GM23338 (cell line): ENCODE measurements at regions not wholly inside any gene's neighbourhood (a gene's known extent, or its start where the extent isn't known, plus 50 kb on each side); places are given as distances from the start of the nearest gene placed in this dataset.

ENCODE experiments used
- ATAC-seq: fragments of 200-7000 bp; cut with Tn5 transposase; 3 replicates; pipeline ENCODE4 v1.9.1; 2020
- DNase-seq: peaks from one replicate; pipeline ENCODE4 v3.0.0-alpha.2; 2015; ENCODE audit warnings: low spot score
- H2AFZ ChIP-seq: fragments of 200-600 bp; sonication (generic); 2 replicates; pipeline ENCODE4 v1.8.0; 2016; ENCODE audit warnings: antibody characterized with exemption, mild to moderate bottlenecking, moderate library complexity
- H3F3A ChIP-seq: fragments of 200-600 bp; sonication (generic); replicated peaks from 2 replicates; pipeline ENCODE4 v1.8.0; 2017; ENCODE audit warnings: antibody characterized with exemption, mixed run types, low read depth
- H3K27ac ChIP-seq: fragments of 200-600 bp; sonication (generic); 2 replicates; pipeline ENCODE4 v1.6.1; 2016; ENCODE audit warnings: low read depth
- H3K27me3 ChIP-seq: fragments of 200-600 bp; sonication (generic); 2 replicates; pipeline ENCODE4 v1.8.0; 2016; ENCODE audit warnings: mild to moderate bottlenecking, mixed run types, moderate library complexity; ENCODE audit not compliant: insufficient read depth
- H3K36me3 ChIP-seq: fragments of 200-600 bp; sonication (generic); 2 replicates; pipeline ENCODE4 v1.8.0; 2016; ENCODE audit warnings: mild to moderate bottlenecking; ENCODE audit not compliant: insufficient read depth
- H3K4me1 ChIP-seq: fragments of 200-600 bp; sonication (generic); 2 replicates; pipeline ENCODE4 v1.8.0; 2016; ENCODE audit warnings: mild to moderate bottlenecking, moderate library complexity; ENCODE audit not compliant: insufficient read depth
- H3K4me2 ChIP-seq: fragments of 200-600 bp; sonication (generic); 2 replicates; pipeline ENCODE4 v1.7.1; 2017; ENCODE audit warnings: mixed run types
- H3K4me3 ChIP-seq: fragments of 200-600 bp; sonication (generic); 2 replicates; pipeline ENCODE4 v1.6.1; 2016; ENCODE audit warnings: mixed run types
- H3K79me2 ChIP-seq: fragments of 200-600 bp; sonication (generic); replicated peaks from 2 replicates; pipeline ENCODE4 v1.8.0; 2017; ENCODE audit warnings: mild to moderate bottlenecking; ENCODE audit not compliant: insufficient read depth
- H3K9me2 ChIP-seq: fragments of 200-600 bp; sonication (generic); 2 replicates; pipeline ENCODE4 v1.8.0; 2017; ENCODE audit not compliant: insufficient read depth
- H4K20me1 ChIP-seq: fragments of 200-600 bp; sonication (generic); replicated peaks from 2 replicates; pipeline ENCODE4 v1.8.0; 2017; ENCODE audit warnings: mild to moderate bottlenecking; ENCODE audit not compliant: insufficient read depth
- H3K27ac Mint-ChIP-seq: 2 replicates; pipeline ENCODE4 v1.8.0; 2020; ENCODE audit warnings: inconsistent platforms, mild to moderate bottlenecking, moderate library complexity, mixed read lengths
- H3K27me3 Mint-ChIP-seq: 3 replicates; pipeline ENCODE4 v1.8.0; 2022; ENCODE audit warnings: low read depth, mild to moderate bottlenecking, moderate library complexity, mixed read lengths, inconsistent platforms; ENCODE audit not compliant: insufficient read depth, poor library complexity
- H3K36me3 Mint-ChIP-seq: 3 replicates; pipeline ENCODE4 v1.8.0; 2021; ENCODE audit warnings: low read depth, mild to moderate bottlenecking, inconsistent platforms, moderate library complexity, mixed read lengths
- H3K4me1 Mint-ChIP-seq: 3 replicates; pipeline ENCODE4 v1.8.0; 2020; ENCODE audit warnings: mild to moderate bottlenecking, inconsistent platforms, mixed read lengths
- H3K4me3 Mint-ChIP-seq: 3 replicates; pipeline ENCODE4 v1.8.0; 2021; ENCODE audit warnings: moderate library complexity, mild to moderate bottlenecking, inconsistent platforms, mixed read lengths
- H3K9me3 Mint-ChIP-seq: 3 replicates; pipeline ENCODE4 v1.8.0; 2020; ENCODE audit warnings: moderate library complexity, mild to moderate bottlenecking, inconsistent platforms, mixed read lengths
- CREB1 ChIP-seq: fragments of 250-450 bp; sonication (Bioruptor Pico); IDR thresholded peaks from 2 replicates; pipeline ENCODE4 v1.5.0; 2020; ENCODE audit warnings: low read depth, mild to moderate bottlenecking, moderate library complexity
- EZH2 ChIP-seq: fragments of 200-600 bp; sonication (generic); IDR thresholded peaks from one replicate; pipeline ENCODE4 v1.8.0; 2017; ENCODE audit warnings: antibody characterized with exemption, mild to moderate bottlenecking, low read depth; ENCODE audit not compliant: unreplicated experiment
- EZH2phosphoT487 ChIP-seq: fragments of 200-600 bp; sonication (generic); IDR thresholded peaks from one replicate; pipeline ENCODE4 v1.8.1; 2018; ENCODE audit warnings: antibody characterized with exemption; ENCODE audit not compliant: unreplicated experiment
- JUNB ChIP-seq: IDR thresholded peaks from one replicate; pipeline ENCODE4 v1.6.1; 2016; ENCODE audit warnings: antibody characterized with exemption; ENCODE audit not compliant: unreplicated experiment
- NANOG ChIP-seq: IDR thresholded peaks from 2 replicates; pipeline ENCODE4 v1.6.1; 2016; ENCODE audit warnings: antibody characterized with exemption, borderline replicate concordance
- POLR2AphosphoS5 ChIP-seq: IDR thresholded peaks from 2 replicates; pipeline ENCODE4 v1.6.1; 2016; ENCODE audit warnings: antibody characterized with exemption, low read depth
- STAT1 ChIP-seq: IDR thresholded peaks from one replicate; pipeline ENCODE4 v1.6.1; 2016; ENCODE audit warnings: antibody characterized with exemption; ENCODE audit not compliant: unreplicated experiment
- ZNF114 ChIP-seq: fragments of 250-450 bp; sonication (Bioruptor Pico); IDR thresholded peaks from 2 replicates; pipeline ENCODE4 v1.5.0; 2020; ENCODE audit warnings: mild to moderate bottlenecking, moderate library complexity
- ZNF331 ChIP-seq: fragments of 250-450 bp; sonication (Bioruptor Pico); IDR thresholded peaks from 2 replicates; pipeline ENCODE4 v1.5.0; 2020; ENCODE audit warnings: low read depth, mild to moderate bottlenecking, moderate library complexity
- TF ChIP-seq, protein P1 (sequence below): fragments of 250-450 bp; sonication (Bioruptor Pico); IDR thresholded peaks from 2 replicates; pipeline ENCODE4 v1.5.0; 2020; ENCODE audit warnings: mild to moderate bottlenecking, moderate library complexity
- TF ChIP-seq, protein P2 (sequence below): IDR thresholded peaks from 2 replicates; pipeline ENCODE4 v1.6.1; 2016; ENCODE audit warnings: antibody characterized with exemption
- TF ChIP-seq, protein P3 (sequence below): IDR thresholded peaks from one replicate; pipeline ENCODE4 v1.6.1; 2018; ENCODE audit warnings: antibody characterized with exemption; ENCODE audit not compliant: unreplicated experiment
- TF ChIP-seq, protein P4 (sequence below), 2 experiments: fragments of 200-600 bp in 1 of 2; sonication (generic) in 1 of 2; conservative IDR thresholded peaks; 2 replicates each; pipeline versions ENCODE4 v1.5.1 to v1.6.1; 2016 to 2017; ENCODE audit warnings: antibody characterized with exemption in 2 of 2, low read depth in 2 of 2, mild to moderate bottlenecking in 2 of 2, moderate library complexity in 1 of 2

DNA sequence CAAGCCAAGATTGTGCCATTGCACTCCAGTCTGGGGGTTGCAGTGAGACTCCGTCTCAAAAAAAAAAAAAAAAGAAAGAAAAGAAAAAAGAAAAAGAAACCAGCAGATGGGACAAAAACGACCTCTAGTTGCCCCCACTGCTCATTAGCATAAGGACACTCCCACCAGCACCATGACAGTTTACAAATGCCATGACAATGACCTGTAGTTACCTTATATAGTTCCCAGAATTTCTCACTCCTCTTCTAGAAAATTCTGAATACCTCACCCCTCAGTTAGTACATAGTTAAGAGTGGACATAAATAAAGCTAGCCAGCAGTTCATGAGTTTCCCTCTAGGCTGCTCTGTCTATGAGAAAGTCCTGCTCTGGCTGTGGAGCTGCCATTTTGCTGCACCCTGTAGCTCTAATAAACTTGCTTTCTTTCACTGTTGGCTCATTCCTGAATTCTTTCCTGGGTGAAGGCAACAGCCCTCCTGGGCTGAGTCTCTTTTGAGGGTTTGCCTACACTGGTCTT lies 276.8 kb upstream of the AKR1E2 start:
- H3K79me2 ChIP-seq, result no peaks in the 10 kb centered on the region
- ATAC-seq (no peak), DNase-seq (peak; percentile 21)
- H3K27me3 ChIP-seq, result no peaks in the 10 kb centered on the region
- H4K20me1 ChIP-seq, result no peaks in the 10 kb centered on the region
- Mint-ChIP-seq H3K27ac (peak overlapping the region; percentile 5; the same call in 1 of the 2 replicates), H3K4me3 (no peak overlapping the region), H3K36me3 (no peaks in the 10 kb centered on the region), H3K4me1 (no peaks in the 10 kb centered on the region), H3K27me3 (no peaks in the 10 kb centered on the region), H3K9me3 (no peaks in the 10 kb centered on the region)
- H3F3A ChIP-seq, result no peaks in the 10 kb centered on the region
- H3K27ac ChIP-seq, result no peak overlapping the region
- no peak for TF ChIP-seq EZH2phosphoT487
- TF ChIP-seq, protein P1, sequence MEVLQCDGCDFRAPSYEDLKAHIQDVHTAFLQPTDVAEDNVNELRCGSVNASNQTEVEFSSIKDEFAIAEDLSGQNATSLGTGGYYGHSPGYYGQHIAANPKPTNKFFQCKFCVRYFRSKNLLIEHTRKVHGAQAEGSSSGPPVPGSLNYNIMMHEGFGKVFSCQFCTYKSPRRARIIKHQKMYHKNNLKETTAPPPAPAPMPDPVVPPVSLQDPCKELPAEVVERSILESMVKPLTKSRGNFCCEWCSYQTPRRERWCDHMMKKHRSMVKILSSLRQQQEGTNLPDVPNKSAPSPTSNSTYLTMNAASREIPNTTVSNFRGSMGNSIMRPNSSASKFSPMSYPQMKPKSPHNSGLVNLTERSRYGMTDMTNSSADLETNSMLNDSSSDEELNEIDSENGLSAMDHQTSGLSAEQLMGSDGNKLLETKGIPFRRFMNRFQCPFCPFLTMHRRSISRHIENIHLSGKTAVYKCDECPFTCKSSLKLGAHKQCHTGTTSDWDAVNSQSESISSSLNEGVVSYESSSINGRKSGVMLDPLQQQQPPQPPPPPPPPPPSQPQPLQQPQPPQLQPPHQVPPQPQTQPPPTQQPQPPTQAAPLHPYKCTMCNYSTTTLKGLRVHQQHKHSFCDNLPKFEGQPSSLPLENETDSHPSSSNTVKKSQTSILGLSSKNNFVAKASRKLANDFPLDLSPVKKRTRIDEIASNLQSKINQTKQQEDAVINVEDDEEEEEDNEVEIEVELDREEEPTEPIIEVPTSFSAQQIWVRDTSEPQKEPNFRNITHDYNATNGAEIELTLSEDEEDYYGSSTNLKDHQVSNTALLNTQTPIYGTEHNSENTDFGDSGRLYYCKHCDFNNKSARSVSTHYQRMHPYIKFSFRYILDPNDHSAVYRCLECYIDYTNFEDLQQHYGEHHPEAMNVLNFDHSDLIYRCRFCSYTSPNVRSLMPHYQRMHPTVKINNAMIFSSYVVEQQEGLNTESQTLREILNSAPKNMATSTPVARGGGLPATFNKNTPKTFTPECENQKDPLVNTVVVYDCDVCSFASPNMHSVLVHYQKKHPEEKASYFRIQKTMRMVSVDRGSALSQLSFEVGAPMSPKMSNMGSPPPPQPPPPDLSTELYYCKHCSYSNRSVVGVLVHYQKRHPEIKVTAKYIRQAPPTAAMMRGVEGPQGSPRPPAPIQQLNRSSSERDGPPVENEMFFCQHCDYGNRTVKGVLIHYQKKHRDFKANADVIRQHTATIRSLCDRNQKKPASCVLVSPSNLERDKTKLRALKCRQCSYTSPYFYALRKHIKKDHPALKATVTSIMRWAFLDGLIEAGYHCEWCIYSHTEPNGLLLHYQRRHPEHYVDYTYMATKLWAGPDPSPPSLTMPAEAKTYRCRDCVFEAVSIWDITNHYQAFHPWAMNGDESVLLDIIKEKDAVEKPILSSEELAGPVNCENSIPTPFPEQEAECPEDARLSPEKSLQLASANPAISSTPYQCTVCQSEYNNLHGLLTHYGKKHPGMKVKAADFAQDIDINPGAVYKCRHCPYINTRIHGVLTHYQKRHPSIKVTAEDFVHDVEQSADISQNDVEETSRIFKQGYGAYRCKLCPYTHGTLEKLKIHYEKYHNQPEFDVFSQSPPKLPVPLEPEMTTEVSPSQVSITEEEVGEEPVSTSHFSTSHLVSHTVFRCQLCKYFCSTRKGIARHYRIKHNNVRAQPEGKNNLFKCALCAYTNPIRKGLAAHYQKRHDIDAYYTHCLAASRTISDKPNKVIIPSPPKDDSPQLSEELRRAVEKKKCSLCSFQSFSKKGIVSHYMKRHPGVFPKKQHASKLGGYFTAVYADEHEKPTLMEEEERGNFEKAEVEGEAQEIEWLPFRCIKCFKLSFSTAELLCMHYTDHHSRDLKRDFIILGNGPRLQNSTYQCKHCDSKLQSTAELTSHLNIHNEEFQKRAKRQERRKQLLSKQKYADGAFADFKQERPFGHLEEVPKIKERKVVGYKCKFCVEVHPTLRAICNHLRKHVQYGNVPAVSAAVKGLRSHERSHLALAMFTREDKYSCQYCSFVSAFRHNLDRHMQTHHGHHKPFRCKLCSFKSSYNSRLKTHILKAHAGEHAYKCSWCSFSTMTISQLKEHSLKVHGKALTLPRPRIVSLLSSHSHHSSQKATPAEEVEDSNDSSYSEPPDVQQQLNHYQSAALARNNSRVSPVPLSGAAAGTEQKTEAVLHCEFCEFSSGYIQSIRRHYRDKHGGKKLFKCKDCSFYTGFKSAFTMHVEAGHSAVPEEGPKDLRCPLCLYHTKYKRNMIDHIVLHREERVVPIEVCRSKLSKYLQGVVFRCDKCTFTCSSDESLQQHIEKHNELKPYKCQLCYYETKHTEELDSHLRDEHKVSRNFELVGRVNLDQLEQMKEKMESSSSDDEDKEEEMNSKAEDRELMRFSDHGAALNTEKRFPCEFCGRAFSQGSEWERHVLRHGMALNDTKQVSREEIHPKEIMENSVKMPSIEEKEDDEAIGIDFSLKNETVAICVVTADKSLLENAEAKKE (CRISPR knock-in tag), result no peak
- TF ChIP-seq JUNB, result no peak
- TF ChIP-seq NANOG, result no peak
- TF ChIP-seq ZNF114 (CRISPR knock-in tag), result no peak
- TF ChIP-seq, protein P2, sequence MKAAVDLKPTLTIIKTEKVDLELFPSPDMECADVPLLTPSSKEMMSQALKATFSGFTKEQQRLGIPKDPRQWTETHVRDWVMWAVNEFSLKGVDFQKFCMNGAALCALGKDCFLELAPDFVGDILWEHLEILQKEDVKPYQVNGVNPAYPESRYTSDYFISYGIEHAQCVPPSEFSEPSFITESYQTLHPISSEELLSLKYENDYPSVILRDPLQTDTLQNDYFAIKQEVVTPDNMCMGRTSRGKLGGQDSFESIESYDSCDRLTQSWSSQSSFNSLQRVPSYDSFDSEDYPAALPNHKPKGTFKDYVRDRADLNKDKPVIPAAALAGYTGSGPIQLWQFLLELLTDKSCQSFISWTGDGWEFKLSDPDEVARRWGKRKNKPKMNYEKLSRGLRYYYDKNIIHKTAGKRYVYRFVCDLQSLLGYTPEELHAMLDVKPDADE, result no peak
- TF ChIP-seq POLR2AphosphoS5, result no peak
- TF ChIP-seq, protein P3, sequence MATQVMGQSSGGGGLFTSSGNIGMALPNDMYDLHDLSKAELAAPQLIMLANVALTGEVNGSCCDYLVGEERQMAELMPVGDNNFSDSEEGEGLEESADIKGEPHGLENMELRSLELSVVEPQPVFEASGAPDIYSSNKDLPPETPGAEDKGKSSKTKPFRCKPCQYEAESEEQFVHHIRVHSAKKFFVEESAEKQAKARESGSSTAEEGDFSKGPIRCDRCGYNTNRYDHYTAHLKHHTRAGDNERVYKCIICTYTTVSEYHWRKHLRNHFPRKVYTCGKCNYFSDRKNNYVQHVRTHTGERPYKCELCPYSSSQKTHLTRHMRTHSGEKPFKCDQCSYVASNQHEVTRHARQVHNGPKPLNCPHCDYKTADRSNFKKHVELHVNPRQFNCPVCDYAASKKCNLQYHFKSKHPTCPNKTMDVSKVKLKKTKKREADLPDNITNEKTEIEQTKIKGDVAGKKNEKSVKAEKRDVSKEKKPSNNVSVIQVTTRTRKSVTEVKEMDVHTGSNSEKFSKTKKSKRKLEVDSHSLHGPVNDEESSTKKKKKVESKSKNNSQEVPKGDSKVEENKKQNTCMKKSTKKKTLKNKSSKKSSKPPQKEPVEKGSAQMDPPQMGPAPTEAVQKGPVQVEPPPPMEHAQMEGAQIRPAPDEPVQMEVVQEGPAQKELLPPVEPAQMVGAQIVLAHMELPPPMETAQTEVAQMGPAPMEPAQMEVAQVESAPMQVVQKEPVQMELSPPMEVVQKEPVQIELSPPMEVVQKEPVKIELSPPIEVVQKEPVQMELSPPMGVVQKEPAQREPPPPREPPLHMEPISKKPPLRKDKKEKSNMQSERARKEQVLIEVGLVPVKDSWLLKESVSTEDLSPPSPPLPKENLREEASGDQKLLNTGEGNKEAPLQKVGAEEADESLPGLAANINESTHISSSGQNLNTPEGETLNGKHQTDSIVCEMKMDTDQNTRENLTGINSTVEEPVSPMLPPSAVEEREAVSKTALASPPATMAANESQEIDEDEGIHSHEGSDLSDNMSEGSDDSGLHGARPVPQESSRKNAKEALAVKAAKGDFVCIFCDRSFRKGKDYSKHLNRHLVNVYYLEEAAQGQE, result no peak
- TF ChIP-seq, protein P4, sequence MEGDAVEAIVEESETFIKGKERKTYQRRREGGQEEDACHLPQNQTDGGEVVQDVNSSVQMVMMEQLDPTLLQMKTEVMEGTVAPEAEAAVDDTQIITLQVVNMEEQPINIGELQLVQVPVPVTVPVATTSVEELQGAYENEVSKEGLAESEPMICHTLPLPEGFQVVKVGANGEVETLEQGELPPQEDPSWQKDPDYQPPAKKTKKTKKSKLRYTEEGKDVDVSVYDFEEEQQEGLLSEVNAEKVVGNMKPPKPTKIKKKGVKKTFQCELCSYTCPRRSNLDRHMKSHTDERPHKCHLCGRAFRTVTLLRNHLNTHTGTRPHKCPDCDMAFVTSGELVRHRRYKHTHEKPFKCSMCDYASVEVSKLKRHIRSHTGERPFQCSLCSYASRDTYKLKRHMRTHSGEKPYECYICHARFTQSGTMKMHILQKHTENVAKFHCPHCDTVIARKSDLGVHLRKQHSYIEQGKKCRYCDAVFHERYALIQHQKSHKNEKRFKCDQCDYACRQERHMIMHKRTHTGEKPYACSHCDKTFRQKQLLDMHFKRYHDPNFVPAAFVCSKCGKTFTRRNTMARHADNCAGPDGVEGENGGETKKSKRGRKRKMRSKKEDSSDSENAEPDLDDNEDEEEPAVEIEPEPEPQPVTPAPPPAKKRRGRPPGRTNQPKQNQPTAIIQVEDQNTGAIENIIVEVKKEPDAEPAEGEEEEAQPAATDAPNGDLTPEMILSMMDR (conservative IDR thresholded peaks at IDR 0.05; ENCODE audit: low read depth in 2 of 2), result no peak
- no peak for TF ChIP-seq CREB1
- TF ChIP-seq STAT1, result no peak
- no peak for TF ChIP-seq ZNF331 (CRISPR knock-in tag)
- TF ChIP-seq EZH2, result no peak
- no peaks in the 10 kb centered on the region for H3K36me3 ChIP-seq
- no peak overlapping the region for H3K4me2 ChIP-seq
- no peaks in the 10 kb centered on the region for H3K9me2 ChIP-seq
- H2AFZ ChIP-seq, result no peak overlapping the region
- H3K4me3 ChIP-seq, result no peak overlapping the region
- no peaks in the 10 kb centered on the region for H3K4me1 ChIP-seq
